22Rv1 (cell line): ENCODE measurements at regions not wholly inside any gene's neighbourhood (a gene's known extent, or its start where the extent isn't known, plus 50 kb on each side); places are given as distances from the start of the nearest gene placed in this dataset.

Experiments used
- CTCF ChIP-seq: fragments of 450-650 bp; IDR thresholded peaks from 2 replicates; pipeline ENCODE4 v1.5.1; 2017; ENCODE audit warnings: mild to moderate bottlenecking
- ZFX ChIP-seq: fragments of 450-650 bp; IDR thresholded peaks from 2 replicates; pipeline ENCODE4 v1.6.1; 2017; ENCODE audit warnings: antibody characterized with exemption, borderline replicate concordance

- no peak for TF ChIP-seq CTCF
- no peak for TF ChIP-seq ZFX
These were observed 215.1 kb upstream of the BLID start for GRCh38 chr11:122331079-122331478.
